ENCODE measurements at regions not wholly inside any gene's neighbourhood (a gene's known extent, or its start where the extent isn't known, plus 50 kb on each side); places are given as distances from the start of the nearest gene placed in this dataset.

DNA sequence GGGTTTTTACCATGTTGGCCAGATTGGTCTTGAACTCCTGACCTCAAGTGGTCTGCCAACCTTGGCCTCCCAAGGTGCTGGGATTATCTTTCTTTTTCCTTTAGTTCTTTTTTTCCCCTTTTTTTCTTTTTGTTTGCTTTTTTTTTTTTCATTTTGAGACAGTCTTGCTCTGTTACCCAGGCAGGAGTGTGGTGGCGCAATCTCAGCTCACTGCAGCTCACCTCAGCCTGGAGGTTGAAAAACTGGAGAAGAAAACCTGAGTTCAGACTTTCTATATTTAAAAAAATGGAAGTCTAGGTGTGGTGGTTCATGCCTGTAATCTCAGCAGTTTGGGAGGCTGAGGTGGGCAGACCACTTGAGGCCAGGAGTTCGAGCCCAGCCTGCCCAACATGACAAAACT, 181.1 kb upstream of the HS3ST1 start:
- TF ChIP-seq, protein P1, sequence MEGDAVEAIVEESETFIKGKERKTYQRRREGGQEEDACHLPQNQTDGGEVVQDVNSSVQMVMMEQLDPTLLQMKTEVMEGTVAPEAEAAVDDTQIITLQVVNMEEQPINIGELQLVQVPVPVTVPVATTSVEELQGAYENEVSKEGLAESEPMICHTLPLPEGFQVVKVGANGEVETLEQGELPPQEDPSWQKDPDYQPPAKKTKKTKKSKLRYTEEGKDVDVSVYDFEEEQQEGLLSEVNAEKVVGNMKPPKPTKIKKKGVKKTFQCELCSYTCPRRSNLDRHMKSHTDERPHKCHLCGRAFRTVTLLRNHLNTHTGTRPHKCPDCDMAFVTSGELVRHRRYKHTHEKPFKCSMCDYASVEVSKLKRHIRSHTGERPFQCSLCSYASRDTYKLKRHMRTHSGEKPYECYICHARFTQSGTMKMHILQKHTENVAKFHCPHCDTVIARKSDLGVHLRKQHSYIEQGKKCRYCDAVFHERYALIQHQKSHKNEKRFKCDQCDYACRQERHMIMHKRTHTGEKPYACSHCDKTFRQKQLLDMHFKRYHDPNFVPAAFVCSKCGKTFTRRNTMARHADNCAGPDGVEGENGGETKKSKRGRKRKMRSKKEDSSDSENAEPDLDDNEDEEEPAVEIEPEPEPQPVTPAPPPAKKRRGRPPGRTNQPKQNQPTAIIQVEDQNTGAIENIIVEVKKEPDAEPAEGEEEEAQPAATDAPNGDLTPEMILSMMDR (IDR thresholded peaks at IDR 0.05; ENCODE audit: low read depth, low read length), result no peak
- H3K4me3 ChIP-seq (ENCODE audit: low read depth, low read length), result no peak overlapping the region

DNA sequence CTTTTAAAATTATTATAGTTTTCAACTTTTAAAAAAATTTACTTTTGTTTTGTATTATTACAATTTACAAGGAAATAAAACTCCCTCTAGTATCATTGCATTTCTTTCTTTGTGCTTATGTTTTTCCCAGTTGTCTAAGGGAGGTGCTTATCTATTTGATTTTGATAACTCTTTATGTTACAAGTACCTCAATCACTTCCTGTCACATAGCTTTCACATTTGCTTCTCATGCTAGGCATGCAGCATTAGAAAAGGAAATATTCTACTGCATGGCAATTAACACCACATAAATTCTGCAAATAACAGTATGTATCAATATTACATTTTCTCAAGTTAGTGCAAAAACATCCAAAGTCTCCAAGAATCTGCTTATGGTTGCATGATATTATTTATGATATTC, 180.3 kb upstream of the HS3ST1 start:
- TF ChIP-seq, protein P1 (IDR thresholded peaks at IDR 0.05; ENCODE audit: low read depth, low read length), result no peak
- no peak overlapping the region for H3K4me3 ChIP-seq (ENCODE audit: low read depth, low read length)

DNA sequence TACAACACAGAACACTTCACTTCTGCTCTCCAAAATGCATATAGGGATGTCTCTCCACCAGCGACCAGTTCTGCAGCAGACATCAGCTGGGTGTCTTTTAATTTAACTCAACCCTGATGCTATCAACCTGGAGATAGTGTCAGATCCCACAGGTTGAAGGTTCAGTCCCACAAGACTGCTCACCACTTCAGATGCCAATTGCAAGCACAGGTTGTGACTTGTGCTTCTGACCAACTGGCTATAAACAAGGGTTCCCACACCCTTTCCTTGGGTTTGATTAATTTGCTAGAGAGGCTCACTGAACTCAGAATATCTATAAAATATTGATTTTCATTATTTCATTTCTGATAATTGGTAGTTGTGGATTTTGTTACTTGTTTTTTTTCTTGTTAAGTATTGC, 177.4 kb upstream of the HS3ST1 start:
- no peak overlapping the region for H3K4me3 ChIP-seq (ENCODE audit: low read depth, low read length)
- TF ChIP-seq, protein P1 (IDR thresholded peaks at IDR 0.05; ENCODE audit: low read depth, low read length), result no peak

DNA sequence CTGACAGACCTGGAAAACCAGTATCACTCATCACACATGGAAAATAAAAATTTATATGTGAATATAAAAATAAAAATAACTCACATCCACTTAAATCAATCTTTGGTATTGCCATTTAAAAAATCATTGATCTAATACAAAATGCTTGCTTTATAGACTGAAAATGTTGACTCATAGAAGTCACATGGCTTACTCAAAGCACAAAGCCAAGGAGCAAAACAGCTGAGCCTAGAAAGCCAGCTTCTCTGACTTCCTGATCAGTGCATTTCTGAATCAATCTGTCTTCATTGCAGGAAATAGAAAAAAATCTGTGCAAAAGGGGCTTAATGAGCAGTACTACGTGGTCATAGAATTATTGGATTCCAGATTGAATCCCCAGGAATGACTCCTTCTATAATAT, 176.9 kb upstream of the HS3ST1 start:
- TF ChIP-seq, protein P1 (IDR thresholded peaks at IDR 0.05; ENCODE audit: low read depth, low read length), result no peak
- no peak overlapping the region for H3K4me3 ChIP-seq (ENCODE audit: low read depth, low read length)

DNA sequence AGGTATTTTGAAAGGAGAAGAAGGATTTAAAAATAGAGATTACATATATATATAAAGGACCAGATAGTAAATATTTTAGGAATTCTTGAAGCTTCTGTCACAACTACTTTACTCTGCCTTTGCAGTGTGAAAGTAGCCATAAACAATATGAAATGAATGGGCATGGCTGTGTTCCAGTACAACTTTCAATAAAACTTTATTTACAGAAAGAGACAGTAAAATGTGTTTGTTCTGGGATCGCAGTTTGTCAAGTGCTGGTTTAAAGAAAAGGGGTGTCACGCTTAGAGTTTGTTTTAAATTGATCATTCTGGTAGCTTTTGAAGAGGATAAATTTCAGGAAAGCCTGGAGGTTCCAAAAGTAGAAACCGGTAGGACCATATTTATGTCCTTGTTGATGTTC, 176.1 kb upstream of the HS3ST1 start:
- H3K4me3 ChIP-seq (ENCODE audit: low read depth, low read length), result no peak overlapping the region
- TF ChIP-seq, protein P1 (IDR thresholded peaks at IDR 0.05; ENCODE audit: low read depth, low read length), result no peak

DNA sequence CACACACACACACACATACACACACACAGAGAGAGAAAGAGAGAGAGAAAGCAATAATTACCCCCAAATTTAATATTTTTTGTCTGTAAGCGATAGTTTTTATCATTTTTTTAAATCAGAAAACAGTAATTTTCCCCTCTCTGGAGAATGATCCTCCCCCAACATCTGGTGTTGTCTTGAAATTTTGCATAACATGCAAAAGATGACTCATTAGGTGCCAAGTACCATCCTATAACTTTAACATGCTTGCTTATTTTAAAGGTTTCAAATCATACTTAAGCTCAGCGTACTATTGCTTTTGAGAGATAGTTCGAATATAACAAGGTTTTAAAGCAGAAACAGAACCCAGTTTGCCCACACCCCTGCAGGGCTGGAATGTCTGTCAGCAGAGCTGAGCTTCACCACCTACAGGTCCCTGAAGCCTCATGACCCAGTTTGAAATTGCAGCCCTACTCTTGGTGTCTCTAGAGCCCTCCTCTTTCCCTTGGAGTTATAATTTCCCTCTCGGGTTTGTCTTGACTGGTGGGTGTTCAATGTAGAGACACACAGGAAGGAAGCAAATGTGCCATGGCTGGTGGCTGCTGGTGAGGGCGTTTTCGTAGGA, 175.0 kb upstream of the HS3ST1 start:
- TF ChIP-seq, protein P1 (IDR thresholded peaks at IDR 0.05; ENCODE audit: low read depth, low read length), result no peak
- no peak overlapping the region for H3K4me3 ChIP-seq (ENCODE audit: low read depth, low read length)

DNA sequence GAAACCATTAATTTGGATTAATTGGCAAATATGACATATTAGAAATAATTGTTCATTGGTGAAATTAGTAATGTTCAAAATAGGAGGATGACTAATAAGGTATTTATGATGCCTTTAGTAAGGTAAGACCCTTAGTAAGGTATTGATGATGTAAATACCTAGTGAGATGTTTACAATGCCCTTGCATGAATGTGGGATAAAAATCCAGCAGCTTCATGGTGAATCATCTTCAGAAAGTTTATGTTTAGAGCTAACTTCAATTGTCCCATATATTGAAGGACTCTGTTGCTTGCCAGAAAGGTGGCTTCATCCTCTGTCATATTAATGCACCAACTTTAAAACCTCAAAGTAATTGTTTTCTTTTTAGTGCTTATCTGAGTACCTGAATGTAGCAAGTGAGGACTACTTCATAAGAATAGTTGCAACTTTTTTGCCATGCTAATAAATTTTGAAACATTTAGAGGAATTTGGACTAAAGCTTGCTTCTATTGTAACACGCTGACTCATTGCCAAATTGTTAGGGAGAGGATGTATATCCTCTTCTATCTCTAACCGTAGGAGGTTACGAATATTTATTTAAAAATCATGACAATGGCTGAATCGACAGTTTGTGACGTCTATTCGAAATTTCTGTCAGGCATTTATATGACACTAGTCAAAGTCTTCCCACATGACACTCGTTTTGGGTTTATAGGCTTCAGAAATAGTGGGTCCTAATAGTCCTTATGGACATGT, 174.1 kb upstream of the HS3ST1 start:
- TF ChIP-seq, protein P1 (IDR thresholded peaks at IDR 0.05; ENCODE audit: low read depth, low read length), result no peak
- no peak overlapping the region for H3K4me3 ChIP-seq (ENCODE audit: low read depth, low read length)
